ENCODE measurements at regions not wholly inside any gene's neighbourhood (a gene's known extent, or its start where the extent isn't known, plus 50 kb on each side); places are given as distances from the start of the nearest gene placed in this dataset.

- no peak for TF ChIP-seq CTCF (IDR thresholded peaks at IDR 0.05)
- TF ChIP-seq POLR2A (IDR thresholded peaks at IDR 0.05), result no peak
- no peak for TF ChIP-seq EP300 (IDR thresholded peaks at IDR 0.05)
Observed at GRCh38 chr2:221137385-221137784, 434.7 kb downstream of the EPHA4 start.
